ENCODE measurements at regions not wholly inside any gene's neighbourhood (a gene's known extent, or its start where the extent isn't known, plus 50 kb on each side); places are given as distances from the start of the nearest gene placed in this dataset.
"Not testable (repeated sequence)": the region's sequence is repeated elsewhere in the genome, so short reads cannot be mapped to it uniquely, and the experiment has no call there.

- Mint-ChIP-seq H3K4me3 (no peak overlapping the region), H3K9me3 (peaks cover 19% of the 10 kb centered on the region), H3K36me3 (no peaks in the 10 kb centered on the region), H3K4me1 (no peaks in the 10 kb centered on the region), H3K27me3 (ENCODE audit: insufficient read depth, low read depth) (no peaks in the 10 kb centered on the region), H3K27ac (no peak overlapping the region)
- Histone ChIP-seq H3K36me3 (no peaks in the 10 kb centered on the region), H4K20me1 (ENCODE audit: low read depth) (no peaks in the 10 kb centered on the region), H3K4me3 (no peak overlapping the region), H3K79me2 (ENCODE audit: low read depth) (no peaks in the 10 kb centered on the region), H2AFZ (replicated peaks) (no peak overlapping the region), H3K4me2 (no peak overlapping the region), H3K27me3 (no peaks in the 10 kb centered on the region), H3K27ac (no peak overlapping the region), H3F3A (ENCODE audit: low read depth) (no peaks in the 10 kb centered on the region), H3K4me1 (no peaks in the 10 kb centered on the region), H3K9me3 (ENCODE audit: low read depth) (no peaks in the 10 kb centered on the region), H3K9ac (no peak overlapping the region)
- DNase-seq (ENCODE audit: low spot score) = no peak
- TF ChIP-seq CTCF (IDR thresholded peaks at IDR 0.05) (no peak), EZH2 (IDR thresholded peaks at IDR 0.05) (no peak)
These were observed 509.5 kb downstream of the DTWD2 start for GRCh38 chr5:118478852-118479251.

DNA sequence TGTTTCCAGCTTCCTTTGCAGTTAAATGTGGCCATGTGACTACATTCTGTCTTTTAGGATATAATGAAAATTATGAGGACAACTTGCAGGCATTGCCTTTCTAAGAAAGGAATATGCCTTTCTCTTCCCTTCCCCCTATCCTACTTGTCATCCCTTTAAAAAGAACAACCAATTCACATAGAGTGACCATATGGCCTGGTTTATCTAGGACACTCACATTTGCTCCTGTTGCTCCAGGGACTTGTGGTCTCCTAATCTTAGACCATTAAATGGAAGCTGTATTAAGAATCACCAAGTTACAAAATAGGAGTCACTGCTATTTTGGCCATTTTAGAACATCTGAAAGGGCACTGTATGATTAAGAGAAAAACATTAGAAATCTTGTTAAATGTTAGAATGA is 520.3 kb downstream of the DTWD2 start:
- no peaks in the 10 kb centered on the region for H3K36me3 ChIP-seq
- H4K20me1 ChIP-seq (ENCODE audit: low read depth) = no peaks in the 10 kb centered on the region
- no peaks in the 10 kb centered on the region for H3K27me3 ChIP-seq
- Mint-ChIP-seq H3K9me3 (no peaks in the 10 kb centered on the region), H3K27ac (no peak overlapping the region), H3K4me3 (no peak overlapping the region), H3K36me3 (no peaks in the 10 kb centered on the region), H3K4me1 (no peaks in the 10 kb centered on the region), H3K27me3 (ENCODE audit: insufficient read depth, low read depth) (no peaks in the 10 kb centered on the region)
- no peak for TF ChIP-seq EZH2 (IDR thresholded peaks at IDR 0.05)
- TF ChIP-seq CTCF (IDR thresholded peaks at IDR 0.05) = no peak
- no peak for TF ChIP-seq EZH2phosphoT487 (IDR thresholded peaks at IDR 0.05)
- DNase-seq (ENCODE audit: low spot score) = no peak
- no peaks in the 10 kb centered on the region for H3K79me2 ChIP-seq (ENCODE audit: low read depth)
- H3K4me1 ChIP-seq = no peaks in the 10 kb centered on the region
- H3K27ac ChIP-seq = no peak overlapping the region
- no peak overlapping the region for H2AFZ ChIP-seq (replicated peaks)
- H3K4me2 ChIP-seq = no peak overlapping the region
- H3F3A ChIP-seq (ENCODE audit: low read depth) = no peaks in the 10 kb centered on the region
- no peaks in the 10 kb centered on the region for H3K9me3 ChIP-seq (ENCODE audit: low read depth)
- H3K9ac ChIP-seq = no peak overlapping the region
- H3K4me3 ChIP-seq = no peak overlapping the region

DNA sequence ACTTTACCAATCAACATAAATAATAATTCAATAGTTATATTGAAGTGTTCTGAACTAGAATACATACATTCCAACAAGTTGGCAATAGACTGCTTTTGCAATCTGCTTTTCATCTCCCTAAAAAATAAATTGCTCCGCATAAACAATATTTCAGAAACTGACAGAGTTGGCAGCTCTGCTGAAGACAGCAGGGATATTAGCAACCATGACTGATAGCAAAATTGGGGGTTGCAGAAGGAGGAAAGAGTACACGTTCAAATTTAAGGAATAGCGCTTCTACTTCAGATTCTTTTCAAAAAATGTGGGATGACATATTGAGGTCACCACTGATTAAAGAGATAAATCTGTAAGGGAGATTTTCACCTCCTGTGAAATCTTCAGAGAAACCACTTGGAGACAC is 521.2 kb downstream of the DTWD2 start:
- no peak overlapping the region for H3K4me3 ChIP-seq
- TF ChIP-seq EZH2phosphoT487 (IDR thresholded peaks at IDR 0.05) = no peak
- TF ChIP-seq EZH2 (IDR thresholded peaks at IDR 0.05) = no peak
- no peak for TF ChIP-seq CTCF (IDR thresholded peaks at IDR 0.05)
- H3K27ac ChIP-seq = no peak overlapping the region
- H3K4me2 ChIP-seq = no peak overlapping the region
- Mint-ChIP-seq H3K4me3 (no peak overlapping the region), H3K36me3 (no peaks in the 10 kb centered on the region), H3K27ac (no peak overlapping the region), H3K27me3 (ENCODE audit: insufficient read depth, low read depth) (no peaks in the 10 kb centered on the region), H3K9me3 (no peaks in the 10 kb centered on the region), H3K4me1 (no peaks in the 10 kb centered on the region)
- H3K36me3 ChIP-seq = no peaks in the 10 kb centered on the region
- no peaks in the 10 kb centered on the region for H3K79me2 ChIP-seq (ENCODE audit: low read depth)
- H2AFZ ChIP-seq (replicated peaks) = no peak overlapping the region
- H3K27me3 ChIP-seq = no peaks in the 10 kb centered on the region
- no peak for DNase-seq (ENCODE audit: low spot score)
- H3F3A ChIP-seq (ENCODE audit: low read depth) = no peaks in the 10 kb centered on the region
- H3K4me1 ChIP-seq = no peaks in the 10 kb centered on the region
- H3K9ac ChIP-seq = no peak overlapping the region
- H3K9me3 ChIP-seq (ENCODE audit: low read depth) = no peaks in the 10 kb centered on the region
- no peaks in the 10 kb centered on the region for H4K20me1 ChIP-seq (ENCODE audit: low read depth)

- H3K4me1 ChIP-seq = peaks cover 3% of the 10 kb centered on the region
- no peaks in the 10 kb centered on the region for H3F3A ChIP-seq (ENCODE audit: low read depth)
- Mint-ChIP-seq H3K9me3 (no peaks in the 10 kb centered on the region), H3K27me3 (ENCODE audit: insufficient read depth, low read depth) (no peaks in the 10 kb centered on the region), H3K4me3 (no peak overlapping the region), H3K4me1 (peaks cover 4% of the 10 kb centered on the region), H3K36me3 (no peaks in the 10 kb centered on the region), H3K27ac (no peak overlapping the region)
- no peaks in the 10 kb centered on the region for H4K20me1 ChIP-seq (ENCODE audit: low read depth)
- no peaks in the 10 kb centered on the region for H3K36me3 ChIP-seq
- no peak overlapping the region for H3K9ac ChIP-seq
- H2AFZ ChIP-seq (replicated peaks) = no peak overlapping the region
- no peaks in the 10 kb centered on the region for H3K27me3 ChIP-seq
- DNase-seq (ENCODE audit: low spot score) = no peak
- no peak overlapping the region for H3K4me2 ChIP-seq
- H3K4me3 ChIP-seq = no peak overlapping the region
- H3K27ac ChIP-seq = no peak overlapping the region
- no peaks in the 10 kb centered on the region for H3K9me3 ChIP-seq (ENCODE audit: low read depth)
- no peak for TF ChIP-seq CTCF (IDR thresholded peaks at IDR 0.05)
- no peaks in the 10 kb centered on the region for H3K79me2 ChIP-seq (ENCODE audit: low read depth)
These were observed 521.9 kb downstream of the DTWD2 start for GRCh38 chr5:118466418-118466817.

- not testable (repeated sequence) for H3K4me2 ChIP-seq; H2AFZ ChIP-seq (replicated peaks); H3K4me3 ChIP-seq; H3K9ac ChIP-seq; H3K27me3 Mint-ChIP-seq (ENCODE audit: insufficient read depth, low read depth); DNase-seq (ENCODE audit: low spot score); H3K9me3 ChIP-seq (ENCODE audit: low read depth); H3K4me3 Mint-ChIP-seq; H3K36me3 ChIP-seq; H3K9me3 Mint-ChIP-seq; H3K4me1 Mint-ChIP-seq; H4K20me1 ChIP-seq (ENCODE audit: low read depth); H3K79me2 ChIP-seq (ENCODE audit: low read depth); H3K27ac Mint-ChIP-seq; H3F3A ChIP-seq (ENCODE audit: low read depth); H3K27ac ChIP-seq; H3K27me3 ChIP-seq; H3K36me3 Mint-ChIP-seq
- peaks cover 18% of the 10 kb centered on the region for H3K4me1 ChIP-seq
These were observed 526.1 kb downstream of the DTWD2 start for GRCh38 chr5:118462276-118462675.

All from neural progenitor cell (in vitro differentiated cells).